ENCODE measurements at regions not wholly inside any gene's neighbourhood (a gene's known extent, or its start where the extent isn't known, plus 50 kb on each side); places are given as distances from the start of the nearest gene placed in this dataset.

- TF ChIP-seq, protein P1, sequence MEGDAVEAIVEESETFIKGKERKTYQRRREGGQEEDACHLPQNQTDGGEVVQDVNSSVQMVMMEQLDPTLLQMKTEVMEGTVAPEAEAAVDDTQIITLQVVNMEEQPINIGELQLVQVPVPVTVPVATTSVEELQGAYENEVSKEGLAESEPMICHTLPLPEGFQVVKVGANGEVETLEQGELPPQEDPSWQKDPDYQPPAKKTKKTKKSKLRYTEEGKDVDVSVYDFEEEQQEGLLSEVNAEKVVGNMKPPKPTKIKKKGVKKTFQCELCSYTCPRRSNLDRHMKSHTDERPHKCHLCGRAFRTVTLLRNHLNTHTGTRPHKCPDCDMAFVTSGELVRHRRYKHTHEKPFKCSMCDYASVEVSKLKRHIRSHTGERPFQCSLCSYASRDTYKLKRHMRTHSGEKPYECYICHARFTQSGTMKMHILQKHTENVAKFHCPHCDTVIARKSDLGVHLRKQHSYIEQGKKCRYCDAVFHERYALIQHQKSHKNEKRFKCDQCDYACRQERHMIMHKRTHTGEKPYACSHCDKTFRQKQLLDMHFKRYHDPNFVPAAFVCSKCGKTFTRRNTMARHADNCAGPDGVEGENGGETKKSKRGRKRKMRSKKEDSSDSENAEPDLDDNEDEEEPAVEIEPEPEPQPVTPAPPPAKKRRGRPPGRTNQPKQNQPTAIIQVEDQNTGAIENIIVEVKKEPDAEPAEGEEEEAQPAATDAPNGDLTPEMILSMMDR (conservative IDR thresholded peaks at IDR 0.05 in 1 of 2, IDR thresholded peaks at IDR 0.05 in 1 of 2; ENCODE audit: low read depth in 1 of 2, low read length in 2 of 2) = no peak
- no peak for TF ChIP-seq EZH2 (IDR thresholded peaks at IDR 0.05; ENCODE audit: low read length, missing control alignments)
Observed at GRCh38 chr16:73872856-73873255, 423.8 kb upstream of the PSMD7 start.

Measured in fibroblast of lung (primary cell).